GM21717 (cell line): ENCODE measurements at regions not wholly inside any gene's neighbourhood (a gene's known extent, or its start where the extent isn't known, plus 50 kb on each side); places are given as distances from the start of the nearest gene placed in this dataset.

Experiments used
- ATAC-seq: cut with Tn5 transposase; IDR thresholded peaks from one replicate; pipeline ENCODE4 v1.9.1; 2021; ENCODE audit warnings: mild to moderate bottlenecking, moderate library complexity; ENCODE audit not compliant: unreplicated experiment

DNA sequence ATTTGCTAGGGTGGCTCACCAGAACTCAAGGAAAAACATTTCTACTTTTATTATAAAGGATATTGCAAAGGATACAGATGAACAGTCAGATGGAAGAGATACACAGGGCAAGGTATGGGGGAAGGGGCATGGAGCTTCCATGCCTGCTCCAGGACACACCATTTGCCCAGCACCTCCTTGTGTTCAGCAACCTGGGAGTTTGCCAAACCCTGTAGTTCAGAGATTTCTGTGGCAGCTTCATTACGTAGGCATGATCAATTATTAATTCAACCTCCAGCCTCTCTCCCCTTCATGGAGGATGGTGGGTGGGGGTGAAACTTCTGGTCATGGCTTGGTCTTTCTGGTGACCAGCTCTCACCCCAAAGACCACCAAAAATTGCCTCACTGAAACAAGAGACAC, 353.9 kb upstream of the THBS1 start:
- no peak for ATAC-seq

- ATAC-seq: no peak
Measured at GRCh38 chr15:39228889-39229288, 352.0 kb upstream of the THBS1 start.

DNA sequence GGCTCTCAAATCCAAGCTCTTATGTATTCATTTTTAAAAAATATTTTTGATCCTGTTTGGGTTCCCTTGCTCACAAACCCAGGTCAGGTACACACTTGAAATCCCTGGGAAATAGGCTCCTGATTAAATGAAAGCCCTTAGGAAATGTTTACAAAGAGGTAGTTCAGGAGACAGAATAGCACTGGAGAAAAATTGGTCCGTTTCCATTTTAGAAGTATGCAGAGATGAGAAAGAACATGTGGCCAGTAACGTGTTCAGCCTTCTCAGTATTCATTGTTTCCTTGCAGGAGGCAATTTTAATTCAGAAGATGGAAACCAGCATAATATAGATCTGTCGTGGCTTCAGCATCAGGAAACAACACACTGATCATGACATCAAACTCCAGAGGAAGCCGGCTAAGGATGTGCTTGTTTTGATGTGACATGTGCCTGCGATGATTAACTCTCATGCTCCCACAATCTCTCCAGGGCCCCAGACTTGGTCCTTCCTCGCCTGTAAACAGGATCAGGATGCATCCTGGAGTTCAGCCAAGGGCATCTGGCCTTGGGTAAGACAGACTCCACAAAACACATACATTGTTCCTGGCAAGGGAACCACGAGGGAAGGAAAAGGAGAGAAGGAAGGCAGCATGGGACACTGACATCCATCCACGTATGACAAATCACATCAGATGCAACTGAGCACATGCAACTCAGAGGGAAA, 350.5 kb upstream of the THBS1 start:
- no peak for ATAC-seq

GRCh38 chr15:39230908-39231285, 350.0 kb upstream of the THBS1 start:
- no peak for ATAC-seq

GRCh38 chr15:39232512-39232911, 348.4 kb upstream of the THBS1 start:
- no peak for ATAC-seq

DNA sequence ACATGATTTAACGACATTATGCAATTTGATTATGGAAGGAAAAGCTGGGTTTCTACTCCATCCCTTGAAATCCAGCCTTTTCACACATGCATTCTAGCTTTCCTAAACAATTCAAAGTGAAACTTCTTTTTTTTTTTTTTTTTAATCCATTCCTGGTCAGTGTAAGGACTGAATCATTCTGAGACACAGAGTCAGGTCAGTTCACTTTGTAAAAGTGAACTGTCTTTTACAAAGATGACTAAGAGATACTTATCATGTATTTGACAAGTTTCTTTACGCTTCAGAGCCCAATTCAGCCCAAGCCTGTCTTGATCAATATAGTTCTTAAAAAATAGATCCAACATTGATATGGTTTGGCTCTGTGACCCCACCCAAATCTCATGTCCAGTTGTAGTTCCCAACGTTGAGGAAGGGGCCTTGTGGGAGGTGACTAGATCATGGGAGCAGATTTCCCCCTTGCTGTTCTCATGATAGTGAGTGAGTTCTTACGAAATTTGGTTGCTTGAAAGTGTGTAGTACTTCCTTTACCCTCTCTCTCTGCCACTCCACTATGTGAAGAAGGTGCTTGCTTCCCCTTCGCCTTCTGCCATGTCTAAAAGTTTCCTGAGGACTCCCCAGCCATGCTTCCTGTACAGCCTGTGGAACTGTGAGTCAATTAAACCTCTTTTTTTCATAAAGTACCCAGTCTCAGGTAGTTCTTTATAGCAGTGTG, 345.6 kb upstream of the THBS1 start:
- no peak for ATAC-seq

DNA sequence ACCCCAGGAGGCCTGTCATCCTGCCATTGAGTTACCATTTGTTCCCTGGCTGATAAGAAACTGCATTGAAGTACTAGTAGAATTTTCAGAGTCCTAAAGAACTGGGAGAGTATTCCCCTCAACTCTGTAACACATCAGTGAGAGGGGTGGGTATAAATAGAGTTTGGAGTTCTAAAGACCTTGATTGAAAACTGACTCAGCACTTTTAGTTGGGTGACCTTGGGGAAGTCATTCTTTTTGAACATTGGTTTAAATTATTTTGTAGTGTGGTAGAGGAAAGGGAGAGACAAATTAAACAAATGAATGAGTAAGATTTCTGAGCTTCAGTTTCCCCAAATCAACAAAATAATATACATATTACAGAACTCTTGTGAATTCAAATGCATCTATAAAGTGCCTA, 344.5 kb upstream of the THBS1 start:
- no peak for ATAC-seq

- no peak for ATAC-seq
Measured at GRCh38 chr15:39238443-39238842, 342.4 kb upstream of the THBS1 start.

GRCh38 chr15:39239562-39239961, 341.3 kb upstream of the THBS1 start:
- ATAC-seq: no peak

GRCh38 chr15:39242345-39242744, 338.5 kb upstream of the THBS1 start:
- no peak for ATAC-seq

- no peak for ATAC-seq
Measured at GRCh38 chr15:39243396-39243795, 337.5 kb upstream of the THBS1 start.

GRCh38 chr15:39244776-39245175, 336.1 kb upstream of the THBS1 start:
- no peak for ATAC-seq

DNA sequence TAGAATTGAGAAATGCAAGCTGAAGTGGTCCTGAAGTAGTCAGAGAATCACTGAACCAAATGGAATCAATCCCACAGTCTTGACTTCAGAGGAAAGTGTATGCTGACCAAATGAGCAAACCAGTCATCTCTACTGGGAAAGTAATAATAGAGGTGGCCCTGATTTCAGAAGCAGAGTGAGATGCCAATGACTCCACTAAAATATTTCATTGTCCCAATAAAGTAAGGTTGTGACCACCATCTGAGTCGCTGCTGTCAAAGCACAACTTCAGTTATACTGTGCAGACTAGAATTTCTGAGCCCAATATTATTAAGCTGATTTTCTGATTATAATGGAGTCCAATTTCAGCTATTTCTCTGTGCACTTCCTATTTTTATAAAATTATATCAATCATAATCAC, 334.4 kb upstream of the THBS1 start:
- ATAC-seq: no peak

DNA sequence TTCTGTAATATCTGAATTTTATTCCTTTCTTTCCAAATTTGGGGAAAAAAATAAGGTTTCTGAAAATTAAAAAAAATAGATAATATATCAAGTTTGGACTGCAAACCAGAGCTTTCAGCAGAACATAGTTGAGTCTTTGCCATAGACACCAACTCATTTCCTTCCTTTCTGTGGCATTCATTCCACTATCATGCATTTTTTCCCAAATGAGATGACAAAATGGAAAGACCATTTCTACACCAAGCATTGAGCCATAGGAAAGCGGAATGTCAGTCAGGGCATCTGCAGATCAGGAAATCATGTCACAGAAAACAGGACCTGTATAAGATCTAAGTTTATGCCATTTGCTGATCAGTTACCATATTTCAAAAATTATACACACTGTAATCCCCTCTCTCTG, 333.3 kb upstream of the THBS1 start:
- ATAC-seq: no peak

DNA sequence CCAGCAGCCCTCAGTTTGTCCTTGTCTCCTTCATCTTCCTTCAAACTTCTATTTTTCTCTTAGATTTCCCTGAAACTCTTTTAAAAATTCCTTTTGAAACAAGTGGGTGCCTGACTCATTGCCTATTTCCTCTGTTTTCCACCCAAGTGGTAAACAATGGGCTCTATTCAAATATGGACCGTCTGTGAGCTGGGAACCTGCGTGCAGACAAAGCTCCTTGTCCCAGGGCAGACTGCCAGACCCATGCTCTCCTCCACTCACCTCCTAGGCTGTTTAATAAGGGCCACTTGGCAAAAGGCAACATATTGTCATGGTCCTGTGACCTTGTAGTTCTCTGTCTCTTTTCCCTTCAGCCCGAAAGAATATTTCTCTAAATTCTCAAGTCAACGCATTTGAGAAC, 332.7 kb upstream of the THBS1 start:
- no peak for ATAC-seq

DNA sequence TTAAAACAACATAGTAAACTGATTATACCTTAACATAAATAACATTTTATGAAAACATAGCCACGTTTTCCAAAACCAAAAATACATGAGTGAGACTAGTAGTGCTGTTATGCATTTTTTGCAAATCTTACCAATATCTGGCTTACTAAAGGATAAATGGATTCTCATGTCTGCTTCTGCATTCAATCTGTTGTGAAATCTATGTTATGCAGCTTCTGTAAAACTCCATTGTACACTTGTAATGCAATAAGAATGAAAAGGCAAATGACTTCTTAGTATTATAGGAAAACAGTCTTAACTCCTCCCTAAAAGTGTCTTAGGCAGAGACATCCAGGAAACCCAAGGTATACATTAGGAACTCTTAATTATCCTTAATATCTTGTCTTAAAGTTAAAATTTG, 330.9 kb upstream of the THBS1 start:
- no peak for ATAC-seq

DNA sequence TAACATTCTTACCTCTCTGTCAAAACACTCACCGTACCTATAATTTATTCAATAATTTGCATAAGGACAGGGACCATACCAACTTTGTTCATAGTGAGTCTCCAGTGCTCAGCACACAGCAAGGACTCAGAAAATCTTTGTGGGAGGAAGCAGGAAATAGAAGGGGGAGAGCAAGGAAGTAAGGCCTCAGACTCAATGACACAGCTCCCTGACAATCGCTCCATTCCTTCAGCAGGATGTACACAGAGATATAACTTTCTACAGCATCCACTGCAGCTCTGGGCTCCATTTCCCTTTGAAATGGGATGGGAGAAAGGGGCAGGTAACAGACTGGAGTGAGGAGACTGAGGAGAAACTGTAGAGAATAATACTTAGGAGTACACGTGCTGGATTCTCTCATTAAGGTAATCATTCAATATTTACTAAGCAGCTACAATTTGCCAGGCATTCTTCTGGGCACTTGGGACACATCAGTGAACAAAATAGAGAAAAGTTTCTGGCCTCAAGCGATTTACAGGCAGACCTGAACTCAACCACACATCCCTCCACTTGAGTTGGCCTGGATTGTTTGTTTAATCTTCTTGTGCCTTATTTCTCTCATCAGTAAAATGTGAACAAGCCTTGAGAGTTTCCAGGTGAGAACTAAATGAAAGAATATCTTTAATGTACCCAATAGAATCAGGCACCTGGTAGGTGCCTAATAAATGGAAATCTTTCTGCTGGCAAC, 330.3 kb upstream of the THBS1 start:
- ATAC-seq: no peak

- no peak for ATAC-seq
Measured at GRCh38 chr15:39251413-39252133, 329.3 kb upstream of the THBS1 start.

- ATAC-seq: no peak
Measured at GRCh38 chr15:39252134-39252470, 328.8 kb upstream of the THBS1 start.

GRCh38 chr15:39253552-39253951, 327.3 kb upstream of the THBS1 start:
- ATAC-seq: no peak

DNA sequence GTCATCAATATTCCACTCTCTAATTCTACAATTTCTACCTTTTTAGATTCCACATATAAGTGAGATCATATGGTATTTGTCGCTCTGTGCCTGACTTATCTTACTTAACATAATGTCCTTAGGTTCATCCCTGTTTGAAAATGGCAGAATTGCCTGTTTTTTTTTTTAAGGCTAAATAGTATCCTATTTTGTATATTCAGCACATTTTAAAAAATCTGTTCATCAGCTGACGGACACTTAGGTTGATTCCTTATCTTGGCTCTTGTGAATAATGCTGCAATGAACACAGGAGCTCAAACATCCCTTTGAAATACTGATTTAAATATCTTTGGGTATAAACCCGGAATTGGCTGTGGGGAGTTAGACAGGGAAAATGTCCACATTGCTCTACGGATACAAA, 326.7 kb upstream of the THBS1 start:
- ATAC-seq: no peak

GRCh38 chr15:39255760-39256159, 325.1 kb upstream of the THBS1 start:
- ATAC-seq: no peak
